ENCODE measurements at regions not wholly inside any gene's neighbourhood (a gene's known extent, or its start where the extent isn't known, plus 50 kb on each side); places are given as distances from the start of the nearest gene placed in this dataset.

DNA sequence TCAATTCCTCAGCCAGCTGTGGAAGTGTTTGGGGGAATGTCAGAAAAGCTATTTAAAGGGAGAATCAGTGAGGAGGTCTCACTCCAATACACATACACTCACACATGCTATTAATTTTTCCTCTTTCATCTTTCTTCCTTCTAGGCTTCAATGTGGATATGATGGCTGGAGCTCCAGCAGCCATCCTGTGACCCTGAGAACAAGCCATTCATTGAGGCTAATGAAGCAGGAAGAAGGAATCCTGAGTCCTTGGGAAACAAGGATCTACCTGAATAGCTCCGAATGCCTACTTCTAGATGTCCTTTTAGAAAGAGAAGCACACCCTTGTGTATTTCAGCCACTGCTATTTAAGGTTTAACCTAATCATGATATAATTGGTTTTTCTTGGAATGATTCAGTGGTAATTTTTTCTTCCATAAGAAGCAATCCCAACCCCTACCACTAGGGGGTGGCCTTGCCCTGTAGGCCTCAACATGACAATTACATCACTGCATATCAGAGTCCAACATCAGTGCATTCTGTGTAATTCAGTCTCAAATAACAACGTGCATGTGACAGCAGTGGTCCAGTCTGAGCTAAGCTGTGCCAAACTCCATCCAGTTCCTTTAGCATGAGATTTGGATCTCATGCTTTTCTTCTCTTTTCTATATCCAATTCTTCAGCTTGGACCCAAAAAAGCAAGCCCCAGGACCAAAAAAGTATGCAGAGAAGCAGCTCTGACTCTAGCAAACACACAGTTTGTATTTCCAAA is 85.3 kb upstream of the ANKRD1 start:
- Histone ChIP-seq H3K9me2 (replicated peaks; ENCODE audit: low read depth, low read length) (no peaks in the 10 kb centered on the region), H3K36me3 (ENCODE audit: insufficient read depth, low read length) (no peaks in the 10 kb centered on the region), H3K4me3 (ENCODE audit: low read length, poor library complexity, severe bottlenecking) (peak overlapping the region; percentile 11), H3K79me2 (ENCODE audit: insufficient read depth, low read length) (no peaks in the 10 kb centered on the region), H3F3A (ENCODE audit: low read depth) (no peaks in the 10 kb centered on the region), H3K9me3 (ENCODE audit: insufficient read depth, low read depth, low read length) (no peaks in the 10 kb centered on the region), H4K20me1 (ENCODE audit: insufficient read depth, low read length, poor library complexity, severe bottlenecking) (no peaks in the 10 kb centered on the region), H3K4me2 (ENCODE audit: low read depth, low read length, poor library complexity, severe bottlenecking) (peak overlapping the region; percentile 59), H3K9ac (ENCODE audit: low read depth, low read length, poor library complexity, severe bottlenecking) (no peak overlapping the region), H3K27me3 (ENCODE audit: insufficient read depth, low read length, poor library complexity, severe bottlenecking) (no peaks in the 10 kb centered on the region), H3K4me1 (ENCODE audit: insufficient read depth, low read length, poor library complexity, severe bottlenecking) (peaks cover 10% of the 10 kb centered on the region), H2AFZ (ENCODE audit: low read length) (peak overlapping the region; percentile 80)
- TF ChIP-seq, protein P1, sequence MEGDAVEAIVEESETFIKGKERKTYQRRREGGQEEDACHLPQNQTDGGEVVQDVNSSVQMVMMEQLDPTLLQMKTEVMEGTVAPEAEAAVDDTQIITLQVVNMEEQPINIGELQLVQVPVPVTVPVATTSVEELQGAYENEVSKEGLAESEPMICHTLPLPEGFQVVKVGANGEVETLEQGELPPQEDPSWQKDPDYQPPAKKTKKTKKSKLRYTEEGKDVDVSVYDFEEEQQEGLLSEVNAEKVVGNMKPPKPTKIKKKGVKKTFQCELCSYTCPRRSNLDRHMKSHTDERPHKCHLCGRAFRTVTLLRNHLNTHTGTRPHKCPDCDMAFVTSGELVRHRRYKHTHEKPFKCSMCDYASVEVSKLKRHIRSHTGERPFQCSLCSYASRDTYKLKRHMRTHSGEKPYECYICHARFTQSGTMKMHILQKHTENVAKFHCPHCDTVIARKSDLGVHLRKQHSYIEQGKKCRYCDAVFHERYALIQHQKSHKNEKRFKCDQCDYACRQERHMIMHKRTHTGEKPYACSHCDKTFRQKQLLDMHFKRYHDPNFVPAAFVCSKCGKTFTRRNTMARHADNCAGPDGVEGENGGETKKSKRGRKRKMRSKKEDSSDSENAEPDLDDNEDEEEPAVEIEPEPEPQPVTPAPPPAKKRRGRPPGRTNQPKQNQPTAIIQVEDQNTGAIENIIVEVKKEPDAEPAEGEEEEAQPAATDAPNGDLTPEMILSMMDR (conservative IDR thresholded peaks at IDR 0.05; ENCODE audit: low read length), result peak; percentile 99
- no peak for TF ChIP-seq EZH2phosphoT487 (IDR thresholded peaks at IDR 0.05; ENCODE audit: borderline replicate concordance)

DNA sequence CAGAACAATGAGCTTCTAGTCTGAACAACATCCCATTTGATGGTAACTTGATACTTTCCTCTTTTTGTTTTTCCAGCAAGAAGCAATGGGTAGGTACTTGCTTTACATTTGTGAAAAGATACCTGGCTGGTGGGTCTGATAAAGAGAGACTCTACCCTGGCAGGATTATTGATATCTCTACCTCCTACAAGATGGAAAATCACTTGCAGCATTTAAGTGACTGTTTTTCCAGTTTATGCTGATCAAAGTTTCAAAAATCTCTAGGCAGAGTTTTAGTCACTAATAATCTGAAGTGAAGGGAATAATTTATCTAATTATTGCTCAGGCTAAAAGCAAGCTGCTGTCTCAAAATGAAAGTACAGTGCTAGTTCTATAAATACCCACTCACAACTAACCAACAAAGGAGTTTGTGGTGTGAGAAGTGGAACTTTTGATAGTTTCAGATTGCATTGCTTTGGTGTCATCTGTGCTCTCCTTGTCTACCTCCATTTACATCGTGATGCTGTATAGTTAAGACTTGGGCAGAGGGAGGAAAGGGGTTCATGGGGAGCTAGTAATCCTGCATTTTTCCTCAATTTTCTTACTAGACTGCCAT is 86.0 kb upstream of the ANKRD1 start:
- Histone ChIP-seq H3K9me3 (ENCODE audit: insufficient read depth, low read depth, low read length) (no peaks in the 10 kb centered on the region), H3F3A (ENCODE audit: low read depth) (no peaks in the 10 kb centered on the region), H3K79me2 (ENCODE audit: insufficient read depth, low read length) (no peaks in the 10 kb centered on the region), H2AFZ (ENCODE audit: low read length) (peak overlapping the region; percentile 80), H4K20me1 (ENCODE audit: insufficient read depth, low read length, poor library complexity, severe bottlenecking) (no peaks in the 10 kb centered on the region), H3K9ac (ENCODE audit: low read depth, low read length, poor library complexity, severe bottlenecking) (no peak overlapping the region), H3K27me3 (ENCODE audit: insufficient read depth, low read length, poor library complexity, severe bottlenecking) (no peaks in the 10 kb centered on the region), H3K4me1 (ENCODE audit: insufficient read depth, low read length, poor library complexity, severe bottlenecking) (peaks cover 10% of the 10 kb centered on the region), H3K9me2 (replicated peaks; ENCODE audit: low read depth, low read length) (no peaks in the 10 kb centered on the region), H3K4me3 (ENCODE audit: low read length, poor library complexity, severe bottlenecking) (peak overlapping the region; percentile 11), H3K4me2 (ENCODE audit: low read depth, low read length, poor library complexity, severe bottlenecking) (peak overlapping the region; percentile 59), H3K36me3 (ENCODE audit: insufficient read depth, low read length) (no peaks in the 10 kb centered on the region)
- TF ChIP-seq EZH2phosphoT487 (IDR thresholded peaks at IDR 0.05; ENCODE audit: borderline replicate concordance), result no peak
- TF ChIP-seq, protein P1 (conservative IDR thresholded peaks at IDR 0.05; ENCODE audit: low read length), result no peak

DNA sequence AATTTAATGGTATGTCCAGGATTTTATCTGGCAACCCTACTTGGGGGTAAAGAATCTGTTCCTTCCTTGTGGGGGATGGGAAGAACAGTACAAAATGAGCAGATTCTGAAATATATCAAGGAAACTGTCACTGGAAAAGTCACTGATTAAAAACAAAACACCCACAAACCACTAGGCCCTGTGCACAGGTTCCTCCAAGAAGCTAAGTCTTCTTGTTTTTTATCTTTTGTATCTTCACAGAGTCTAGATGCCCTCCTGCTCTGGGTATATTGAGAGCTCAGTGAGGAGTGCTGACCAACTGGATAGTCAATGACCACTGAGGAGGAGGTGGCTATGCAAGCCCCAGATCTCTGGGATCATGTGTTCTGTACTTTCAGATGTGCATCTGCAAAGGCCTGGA is 86.8 kb upstream of the ANKRD1 start:
- Histone ChIP-seq H2AFZ (ENCODE audit: low read length) (peak overlapping the region; percentile 62; the same call in 1 of the 2 replicates), H3K4me2 (ENCODE audit: low read depth, low read length, poor library complexity, severe bottlenecking) (no peak overlapping the region)

More for the DNA sequence above, 86.8 kb upstream of the ANKRD1 start:
- Histone ChIP-seq H3K27me3 (ENCODE audit: insufficient read depth, low read length, poor library complexity, severe bottlenecking) (no peaks in the 10 kb centered on the region), H3K9me2 (replicated peaks; ENCODE audit: low read depth, low read length) (no peaks in the 10 kb centered on the region), H3K9ac (ENCODE audit: low read depth, low read length, poor library complexity, severe bottlenecking) (no peak overlapping the region), H3F3A (ENCODE audit: low read depth) (no peaks in the 10 kb centered on the region), H3K79me2 (ENCODE audit: insufficient read depth, low read length) (no peaks in the 10 kb centered on the region), H3K36me3 (ENCODE audit: insufficient read depth, low read length) (no peaks in the 10 kb centered on the region), H3K4me3 (ENCODE audit: low read length, poor library complexity, severe bottlenecking) (no peak overlapping the region), H4K20me1 (ENCODE audit: insufficient read depth, low read length, poor library complexity, severe bottlenecking) (no peaks in the 10 kb centered on the region), H3K9me3 (ENCODE audit: insufficient read depth, low read depth, low read length) (no peaks in the 10 kb centered on the region), H3K4me1 (ENCODE audit: insufficient read depth, low read length, poor library complexity, severe bottlenecking) (peaks cover 10% of the 10 kb centered on the region)
- no peak for TF ChIP-seq EZH2phosphoT487 (IDR thresholded peaks at IDR 0.05; ENCODE audit: borderline replicate concordance)
- TF ChIP-seq, protein P1 (conservative IDR thresholded peaks at IDR 0.05; ENCODE audit: low read length), result no peak

All from Loucy (cell line).